A549 (cell line): ENCODE measurements at regions not wholly inside any gene's neighbourhood (a gene's known extent, or its start where the extent isn't known, plus 50 kb on each side); places are given as distances from the start of the nearest gene placed in this dataset.
"Not testable (repeated sequence)": the region's sequence is repeated elsewhere in the genome, so short reads cannot be mapped to it uniquely, and the experiment has no call there.

Source experiments
- EP300 ChIP-seq, 2 experiments: fragments of >200 bp; sonication (Bioruptor Twin); formaldehyde crosslinking; IDR thresholded peaks; 2 replicates in 1 of 2; 3 replicates in 1 of 2; pipeline ENCODE4 v1.6.1; 2016 to 2017
- ESRRA ChIP-seq: fragments of 150-350 bp; IDR thresholded peaks from 2 replicates; pipeline ENCODE4 v1.6.1; 2014; ENCODE audit warnings: mild to moderate bottlenecking, low read length, borderline replicate concordance
- HDAC2 ChIP-seq: fragments of 200-600 bp; sonication (generic); IDR thresholded peaks from 2 replicates; pipeline ENCODE4 v1.6.1; 2016
- MAFK ChIP-seq: fragments of 450-650 bp; IDR thresholded peaks from 2 replicates; pipeline ENCODE4 v1.6.1; 2014; ENCODE audit not compliant: partially characterized antibody
- NR3C1 ChIP-seq: fragments of >200 bp; sonication (Bioruptor Twin); formaldehyde crosslinking; IDR thresholded peaks from 3 replicates; pipeline ENCODE4 v1.6.1; 2017
- POLR2A ChIP-seq: IDR thresholded peaks from 2 replicates; pipeline ENCODE4 v1.6.1; 2012; ENCODE audit warnings: mild to moderate bottlenecking, low read length
- POLR2AphosphoS2 ChIP-seq: conservative IDR thresholded peaks from 2 replicates; pipeline ENCODE4 v1.6.1; 2012; ENCODE audit warnings: low read length, improper control_type of control experiment, inconsistent platforms
- RCOR1 ChIP-seq: fragments of 150-350 bp; IDR thresholded peaks from 2 replicates; pipeline ENCODE4 v1.6.1; 2014; ENCODE audit warnings: antibody characterized with exemption, low read length, low read depth
- RNF2 ChIP-seq: fragments of 200-600 bp; sonication (generic); IDR thresholded peaks from 2 replicates; pipeline ENCODE4 v1.6.1; 2016; ENCODE audit warnings: low read depth, mild to moderate bottlenecking, antibody characterized with exemption, moderate library complexity, borderline replicate concordance
- SREBF2 ChIP-seq: fragments of 450-650 bp; IDR thresholded peaks from 2 replicates; pipeline ENCODE4 v1.6.1; 2014; ENCODE audit warnings: mild to moderate bottlenecking, moderate library complexity
- USF2 ChIP-seq: fragments of 450-650 bp; IDR thresholded peaks from 2 replicates; pipeline ENCODE4 v1.6.1; 2014; ENCODE audit warnings: antibody characterized with exemption
- ZFP36 ChIP-seq: fragments of 450-650 bp; IDR thresholded peaks from 2 replicates; pipeline ENCODE4 v1.6.1; 2014; ENCODE audit warnings: borderline replicate concordance; ENCODE audit not compliant: partially characterized antibody
- TF ChIP-seq, protein P1 (sequence below): fragments of >200 bp; sonication (Bioruptor Twin); formaldehyde crosslinking; IDR thresholded peaks from 3 replicates; pipeline ENCODE4 v1.5.1; 2016

- TF ChIP-seq, protein P1, sequence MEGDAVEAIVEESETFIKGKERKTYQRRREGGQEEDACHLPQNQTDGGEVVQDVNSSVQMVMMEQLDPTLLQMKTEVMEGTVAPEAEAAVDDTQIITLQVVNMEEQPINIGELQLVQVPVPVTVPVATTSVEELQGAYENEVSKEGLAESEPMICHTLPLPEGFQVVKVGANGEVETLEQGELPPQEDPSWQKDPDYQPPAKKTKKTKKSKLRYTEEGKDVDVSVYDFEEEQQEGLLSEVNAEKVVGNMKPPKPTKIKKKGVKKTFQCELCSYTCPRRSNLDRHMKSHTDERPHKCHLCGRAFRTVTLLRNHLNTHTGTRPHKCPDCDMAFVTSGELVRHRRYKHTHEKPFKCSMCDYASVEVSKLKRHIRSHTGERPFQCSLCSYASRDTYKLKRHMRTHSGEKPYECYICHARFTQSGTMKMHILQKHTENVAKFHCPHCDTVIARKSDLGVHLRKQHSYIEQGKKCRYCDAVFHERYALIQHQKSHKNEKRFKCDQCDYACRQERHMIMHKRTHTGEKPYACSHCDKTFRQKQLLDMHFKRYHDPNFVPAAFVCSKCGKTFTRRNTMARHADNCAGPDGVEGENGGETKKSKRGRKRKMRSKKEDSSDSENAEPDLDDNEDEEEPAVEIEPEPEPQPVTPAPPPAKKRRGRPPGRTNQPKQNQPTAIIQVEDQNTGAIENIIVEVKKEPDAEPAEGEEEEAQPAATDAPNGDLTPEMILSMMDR, result not testable (repeated sequence)
- TF ChIP-seq EP300 (IDR thresholded peaks at IDR 0.05); MAFK; NR3C1; SREBF2; POLR2A; ZFP36; RCOR1; HDAC2; RNF2; ESRRA; POLR2AphosphoS2; USF2: not testable (repeated sequence)
These were observed 278.6 kb downstream of the CNTNAP3 start for GRCh38 chr9:39009343-39009742.
